ENCODE measurements at regions not wholly inside any gene's neighbourhood (a gene's known extent, or its start where the extent isn't known, plus 50 kb on each side); places are given as distances from the start of the nearest gene placed in this dataset.

DNA sequence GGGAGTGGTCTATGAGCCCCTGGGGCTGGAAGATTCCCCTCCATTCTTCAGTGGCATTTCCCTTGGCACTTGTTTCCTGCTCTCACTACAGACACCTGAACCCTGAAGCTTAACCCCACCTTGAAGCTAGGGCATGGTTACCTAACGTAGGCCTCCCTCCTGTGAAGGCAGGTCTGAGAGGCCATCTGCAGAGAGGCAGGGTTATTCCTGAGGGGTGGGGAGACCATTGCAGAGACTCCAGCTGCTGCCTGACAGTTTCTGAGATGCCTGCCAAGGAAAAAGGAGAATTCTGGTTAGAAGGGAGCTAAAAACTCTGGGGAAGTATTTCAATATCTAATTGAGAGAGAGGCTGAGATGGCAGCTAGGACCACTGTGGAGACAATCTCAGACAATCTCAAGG is 119.3 kb upstream of the NDUFV2 start:
- no peak overlapping the region for H3K27ac Mint-ChIP-seq (ENCODE audit: low read depth, unreplicated experiment)
- POLR2A ChIA-PET, result interaction anchor here (0.7 to 2.7 kb wide), 10 partner anchors 10 to 492 kb away, joined by 3 to 17 read pairs (median 4); partner anchors contain the start of gene RALBP1
- intact Hi-C loops (cut with micrococcal nuclease), result loop anchor here (2.0 kb wide), 3 partner anchors 62 to 100 kb away; no protein-coding TSS in a partner anchor
- peaks cover 6% of the 10 kb centered on the region for H3K36me3 Mint-ChIP-seq (ENCODE audit: insufficient read depth, unreplicated experiment)
- H3K4me1 Mint-ChIP-seq (ENCODE audit: insufficient read depth, unreplicated experiment), result peaks cover 24% of the 10 kb centered on the region
- TF ChIP-seq, protein P1, sequence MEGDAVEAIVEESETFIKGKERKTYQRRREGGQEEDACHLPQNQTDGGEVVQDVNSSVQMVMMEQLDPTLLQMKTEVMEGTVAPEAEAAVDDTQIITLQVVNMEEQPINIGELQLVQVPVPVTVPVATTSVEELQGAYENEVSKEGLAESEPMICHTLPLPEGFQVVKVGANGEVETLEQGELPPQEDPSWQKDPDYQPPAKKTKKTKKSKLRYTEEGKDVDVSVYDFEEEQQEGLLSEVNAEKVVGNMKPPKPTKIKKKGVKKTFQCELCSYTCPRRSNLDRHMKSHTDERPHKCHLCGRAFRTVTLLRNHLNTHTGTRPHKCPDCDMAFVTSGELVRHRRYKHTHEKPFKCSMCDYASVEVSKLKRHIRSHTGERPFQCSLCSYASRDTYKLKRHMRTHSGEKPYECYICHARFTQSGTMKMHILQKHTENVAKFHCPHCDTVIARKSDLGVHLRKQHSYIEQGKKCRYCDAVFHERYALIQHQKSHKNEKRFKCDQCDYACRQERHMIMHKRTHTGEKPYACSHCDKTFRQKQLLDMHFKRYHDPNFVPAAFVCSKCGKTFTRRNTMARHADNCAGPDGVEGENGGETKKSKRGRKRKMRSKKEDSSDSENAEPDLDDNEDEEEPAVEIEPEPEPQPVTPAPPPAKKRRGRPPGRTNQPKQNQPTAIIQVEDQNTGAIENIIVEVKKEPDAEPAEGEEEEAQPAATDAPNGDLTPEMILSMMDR (IDR thresholded peaks at IDR 0.05; ENCODE audit: unreplicated experiment), result no peak
- CTCF ChIA-PET, result interaction anchor here (0.6 to 4.3 kb wide), 41 partner anchors 9 to 1762 kb away, joined by 3 to 80 read pairs (median 4); partner anchors contain the start of gene MTCL1
- no peak for DNase-seq (ENCODE audit: unreplicated experiment)
- BruUV-seq (replicated peaks), result no TSS peak
- no peaks in the 10 kb centered on the region for H3K27me3 Mint-ChIP-seq (ENCODE audit: insufficient read depth, unreplicated experiment)
- H3K9me3 Mint-ChIP-seq (ENCODE audit: unreplicated experiment), result no peaks in the 10 kb centered on the region
- no peak overlapping the region for H3K4me3 Mint-ChIP-seq (ENCODE audit: unreplicated experiment)

GRCh38 chr18:8984131-8984721 is 118.3 kb upstream of the NDUFV2 start:
- H3K4me1 Mint-ChIP-seq (ENCODE audit: insufficient read depth, unreplicated experiment), result peaks cover 24% of the 10 kb centered on the region
- H3K36me3 Mint-ChIP-seq (ENCODE audit: insufficient read depth, unreplicated experiment), result peaks cover 6% of the 10 kb centered on the region
- no TSS peak for BruUV-seq (replicated peaks)
- TF ChIP-seq, protein P1 (IDR thresholded peaks at IDR 0.05; ENCODE audit: unreplicated experiment), result no peak
- no peak overlapping the region for H3K4me3 Mint-ChIP-seq (ENCODE audit: unreplicated experiment)
- H3K9me3 Mint-ChIP-seq (ENCODE audit: unreplicated experiment), result no peaks in the 10 kb centered on the region
- ChIA-PET CTCF (interaction anchor here (0.6 to 4.3 kb wide), 30 partner anchors 12 to 663 kb away, joined by 3 to 80 read pairs (median 5); partner anchors contain the start of gene MTCL1), POLR2A (interaction anchor here (0.7 to 2.7 kb wide), 10 partner anchors 33 to 491 kb away, joined by 3 to 17 read pairs (median 3); partner anchors contain the start of gene RALBP1)
- intact Hi-C loops (cut with micrococcal nuclease), result no loop called here
- no peak for DNase-seq (ENCODE audit: unreplicated experiment)
- H3K27ac Mint-ChIP-seq (ENCODE audit: low read depth, unreplicated experiment), result peak overlapping the region; percentile 8
- no peaks in the 10 kb centered on the region for H3K27me3 Mint-ChIP-seq (ENCODE audit: insufficient read depth, unreplicated experiment)

GRCh38 chr18:8987241-8987640 is 115.3 kb upstream of the NDUFV2 start:
- Mint-ChIP-seq H3K4me1 (ENCODE audit: insufficient read depth, unreplicated experiment) (peaks cover 31% of the 10 kb centered on the region), H3K36me3 (ENCODE audit: insufficient read depth, unreplicated experiment) (no peaks in the 10 kb centered on the region), H3K9me3 (ENCODE audit: unreplicated experiment) (no peaks in the 10 kb centered on the region), H3K4me3 (ENCODE audit: unreplicated experiment) (peak overlapping the region; percentile 3), H3K27me3 (ENCODE audit: insufficient read depth, unreplicated experiment) (no peaks in the 10 kb centered on the region), H3K27ac (ENCODE audit: low read depth, unreplicated experiment) (peak overlapping the region; percentile 44)
- ChIA-PET POLR2A (interaction anchor here (0.8 to 2.8 kb wide), 14 partner anchors 8 to 336 kb away, joined by 3 to 13 read pairs (median 4); no protein-coding TSS in a partner anchor), CTCF (interaction anchor here (0.7 to 5.3 kb wide), 47 partner anchors 9 to 1720 kb away, joined by 3 to 94 read pairs (median 4); partner anchors contain the start of gene MTCL1)
- intact Hi-C loops (cut with micrococcal nuclease), result loop anchor here (5.0 kb wide), 1 partner anchor 510 kb away; no protein-coding TSS in a partner anchor
- peak; percentile 56 for DNase-seq (ENCODE audit: unreplicated experiment)
- BruUV-seq (replicated peaks), result no TSS peak
- TF ChIP-seq, protein P1 (IDR thresholded peaks at IDR 0.05; ENCODE audit: unreplicated experiment), result no peak

- intact Hi-C loops (cut with micrococcal nuclease), result loop anchor here (1.0 to 5.0 kb wide), 3 partner anchors 160 to 511 kb away; no protein-coding TSS in a partner anchor
Measured at GRCh38 chr18:8988260-8988871, 114.1 kb upstream of the NDUFV2 start.

More at GRCh38 chr18:8988260-8988871, 114.1 kb upstream of the NDUFV2 start:
- no peaks in the 10 kb centered on the region for H3K27me3 Mint-ChIP-seq (ENCODE audit: insufficient read depth, unreplicated experiment)
- H3K27ac Mint-ChIP-seq (ENCODE audit: low read depth, unreplicated experiment), result no peak overlapping the region
- ChIA-PET POLR2A (interaction anchor here (0.6 to 2.8 kb wide), 14 partner anchors 9 to 337 kb away, joined by 3 to 13 read pairs (median 4); no protein-coding TSS in a partner anchor), CTCF (interaction anchor here (0.6 to 5.3 kb wide), 70 partner anchors 8 to 1788 kb away, joined by 3 to 94 read pairs (median 4); partner anchors contain the start of gene MTCL1)
- no peaks in the 10 kb centered on the region for H3K36me3 Mint-ChIP-seq (ENCODE audit: insufficient read depth, unreplicated experiment)
- H3K4me3 Mint-ChIP-seq (ENCODE audit: unreplicated experiment), result no peak overlapping the region
- no peaks in the 10 kb centered on the region for H3K9me3 Mint-ChIP-seq (ENCODE audit: unreplicated experiment)
- H3K4me1 Mint-ChIP-seq (ENCODE audit: insufficient read depth, unreplicated experiment), result peaks cover 23% of the 10 kb centered on the region
- DNase-seq (ENCODE audit: unreplicated experiment), result peak; percentile 70
- TF ChIP-seq, protein P1 (IDR thresholded peaks at IDR 0.05; ENCODE audit: unreplicated experiment), result peak; percentile 92
- no TSS peak for BruUV-seq (replicated peaks)

Data from MCF 10A (cell line).